ENCODE measurements at regions not wholly inside any gene's neighbourhood (a gene's known extent, or its start where the extent isn't known, plus 50 kb on each side); places are given as distances from the start of the nearest gene placed in this dataset.

GRCh38 chr9:106358331-106358730 lies 504.6 kb upstream of the ZNF462 start:
- H3K4me3 ChIP-seq: no peak overlapping the region
- DNase-seq: no peak
- H3K4me1 ChIP-seq: no peaks in the 10 kb centered on the region
- H3K27me3 ChIP-seq (ENCODE audit: low read depth): no peaks in the 10 kb centered on the region
- no peaks in the 10 kb centered on the region for H3K36me3 ChIP-seq
- no peak overlapping the region for H3K27ac ChIP-seq
- no peaks in the 10 kb centered on the region for H3K9me3 ChIP-seq
- intact Hi-C loops (cut with DNase I): no loop called here
- TF ChIP-seq CTCF (IDR thresholded peaks at IDR 0.05): no peak
- ATAC-seq: no peak

GRCh38 chr9:106376689-106377088 lies 486.3 kb upstream of the ZNF462 start:
- Histone ChIP-seq H3K4me1 (no peaks in the 10 kb centered on the region), H3K9me3 (peaks cover 4% of the 10 kb centered on the region), H3K4me3 (no peak overlapping the region), H3K27ac (no peak overlapping the region), H3K27me3 (ENCODE audit: low read depth) (no peaks in the 10 kb centered on the region), H3K36me3 (no peaks in the 10 kb centered on the region)
- ATAC-seq (no peak), DNase-seq (no peak)
- intact Hi-C loops (cut with DNase I): no loop called here
- TF ChIP-seq CTCF (IDR thresholded peaks at IDR 0.05): no peak

- ATAC-seq (no peak), DNase-seq (no peak)
- Histone ChIP-seq H3K36me3 (no peaks in the 10 kb centered on the region), H3K27ac (no peak overlapping the region), H3K9me3 (no peaks in the 10 kb centered on the region), H3K4me1 (no peaks in the 10 kb centered on the region), H3K27me3 (ENCODE audit: low read depth) (no peaks in the 10 kb centered on the region), H3K4me3 (no peak overlapping the region)
- intact Hi-C loops (cut with DNase I): no loop called here
- TF ChIP-seq CTCF (IDR thresholded peaks at IDR 0.05): no peak
Measured at GRCh38 chr9:106383072-106383471, 479.9 kb upstream of the ZNF462 start.

- H3K27ac ChIP-seq: no peak overlapping the region
- intact Hi-C loops (cut with DNase I): no loop called here
- no peak for TF ChIP-seq CTCF (IDR thresholded peaks at IDR 0.05)
- H3K4me1 ChIP-seq: no peaks in the 10 kb centered on the region
- DNase-seq (no peak), ATAC-seq (no peak)
- no peaks in the 10 kb centered on the region for H3K9me3 ChIP-seq
- H3K4me3 ChIP-seq: no peak overlapping the region
- H3K36me3 ChIP-seq: no peaks in the 10 kb centered on the region
- no peaks in the 10 kb centered on the region for H3K27me3 ChIP-seq (ENCODE audit: low read depth)
Measured at GRCh38 chr9:106387965-106388364, 475.0 kb upstream of the ZNF462 start.

GRCh38 chr9:106393226-106393625 lies 469.7 kb upstream of the ZNF462 start:
- no peaks in the 10 kb centered on the region for H3K27me3 ChIP-seq (ENCODE audit: low read depth)
- ATAC-seq (no peak), DNase-seq (no peak)
- no peak overlapping the region for H3K27ac ChIP-seq
- no peaks in the 10 kb centered on the region for H3K4me1 ChIP-seq
- intact Hi-C loops (cut with DNase I): no loop called here
- no peak overlapping the region for H3K4me3 ChIP-seq
- H3K36me3 ChIP-seq: no peaks in the 10 kb centered on the region
- no peaks in the 10 kb centered on the region for H3K9me3 ChIP-seq
- TF ChIP-seq CTCF (IDR thresholded peaks at IDR 0.05): no peak

- no peak overlapping the region for H3K27ac ChIP-seq
- H3K36me3 ChIP-seq: no peaks in the 10 kb centered on the region
- no peak for ATAC-seq
- no peak overlapping the region for H3K4me3 ChIP-seq
- no peak for TF ChIP-seq CTCF (IDR thresholded peaks at IDR 0.05)
- intact Hi-C loops (cut with DNase I): no loop called here
- H3K9me3 ChIP-seq: no peaks in the 10 kb centered on the region
- no peaks in the 10 kb centered on the region for H3K27me3 ChIP-seq (ENCODE audit: low read depth)
- DNase-seq: no peak
- no peaks in the 10 kb centered on the region for H3K4me1 ChIP-seq
Measured at GRCh38 chr9:106400170-106400569, 462.8 kb upstream of the ZNF462 start.
